ENCODE measurements at regions not wholly inside any gene's neighbourhood (a gene's known extent, or its start where the extent isn't known, plus 50 kb on each side); places are given as distances from the start of the nearest gene placed in this dataset.

GRCh38 chr11:116424615-116425261, 348.0 kb downstream of the BUD13 start (continued):
- TF ChIP-seq ZNF451 (CRISPR knock-in tag; IDR thresholded peaks at IDR 0.05): no peak
- TF ChIP-seq KMT2B (CRISPR knock-in tag; IDR thresholded peaks at IDR 0.05): no peak
- no peak for TF ChIP-seq RARG (CRISPR knock-in tag; IDR thresholded peaks at IDR 0.05; ENCODE audit: low read depth)
- TF ChIP-seq ZNF276 (CRISPR knock-in tag; IDR thresholded peaks at IDR 0.05; ENCODE audit: low read depth): no peak
- no peak for TF ChIP-seq RAD51 (IDR thresholded peaks at IDR 0.05; ENCODE audit: borderline replicate concordance)
- TF ChIP-seq CENPX (CRISPR knock-in tag; IDR thresholded peaks at IDR 0.05): no peak
- peak; percentile 39; the same call in 1 of the 2 replicates for TF ChIP-seq IRF2 (CRISPR knock-in tag; IDR thresholded peaks at IDR 0.05)
- no peak for TF ChIP-seq THYN1 (CRISPR knock-in tag; IDR thresholded peaks at IDR 0.05; ENCODE audit: borderline replicate concordance, low read depth)
- no peak for TF ChIP-seq HNRNPL (IDR thresholded peaks at IDR 0.05; ENCODE audit: low read depth, low read length)
- no peak for TF ChIP-seq ZNF296 (CRISPR knock-in tag; conservative IDR thresholded peaks at IDR 0.05)
- no peak for TF ChIP-seq ZNF282 (IDR thresholded peaks at IDR 0.05; ENCODE audit: partially characterized antibody)
- peak; percentile 78; the same call in 1 of the 2 replicates for TF ChIP-seq TARDBP (CRISPR knock-in tag; IDR thresholded peaks at IDR 0.05)
- TF ChIP-seq, protein P1, sequence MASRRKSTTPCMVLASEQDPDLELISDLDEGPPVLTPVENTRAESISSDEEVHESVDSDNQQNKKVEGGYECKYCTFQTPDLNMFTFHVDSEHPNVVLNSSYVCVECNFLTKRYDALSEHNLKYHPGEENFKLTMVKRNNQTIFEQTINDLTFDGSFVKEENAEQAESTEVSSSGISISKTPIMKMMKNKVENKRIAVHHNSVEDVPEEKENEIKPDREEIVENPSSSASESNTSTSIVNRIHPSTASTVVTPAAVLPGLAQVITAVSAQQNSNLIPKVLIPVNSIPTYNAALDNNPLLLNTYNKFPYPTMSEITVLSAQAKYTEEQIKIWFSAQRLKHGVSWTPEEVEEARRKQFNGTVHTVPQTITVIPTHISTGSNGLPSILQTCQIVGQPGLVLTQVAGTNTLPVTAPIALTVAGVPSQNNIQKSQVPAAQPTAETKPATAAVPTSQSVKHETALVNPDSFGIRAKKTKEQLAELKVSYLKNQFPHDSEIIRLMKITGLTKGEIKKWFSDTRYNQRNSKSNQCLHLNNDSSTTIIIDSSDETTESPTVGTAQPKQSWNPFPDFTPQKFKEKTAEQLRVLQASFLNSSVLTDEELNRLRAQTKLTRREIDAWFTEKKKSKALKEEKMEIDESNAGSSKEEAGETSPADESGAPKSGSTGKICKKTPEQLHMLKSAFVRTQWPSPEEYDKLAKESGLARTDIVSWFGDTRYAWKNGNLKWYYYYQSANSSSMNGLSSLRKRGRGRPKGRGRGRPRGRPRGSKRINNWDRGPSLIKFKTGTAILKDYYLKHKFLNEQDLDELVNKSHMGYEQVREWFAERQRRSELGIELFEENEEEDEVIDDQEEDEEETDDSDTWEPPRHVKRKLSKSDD (CRISPR knock-in tag; IDR thresholded peaks at IDR 0.05; ENCODE audit: low read depth): no peak
- TF ChIP-seq ZNF530 (CRISPR knock-in tag; IDR thresholded peaks at IDR 0.05; ENCODE audit: low read depth): no peak
- no peak for TF ChIP-seq JDP2 (CRISPR knock-in tag; IDR thresholded peaks at IDR 0.05; ENCODE audit: borderline replicate concordance)
- peak; percentile 59 for TF ChIP-seq ERF (CRISPR knock-in tag; IDR thresholded peaks at IDR 0.05)
- TF ChIP-seq ZNF598 (CRISPR knock-in tag; IDR thresholded peaks at IDR 0.05; ENCODE audit: borderline replicate concordance): no peak
- no peak for TF ChIP-seq RBAK (CRISPR knock-in tag; IDR thresholded peaks at IDR 0.05)
- no peak for TF ChIP-seq ZNF678 (CRISPR knock-in tag; IDR thresholded peaks at IDR 0.05)
- TF ChIP-seq HOXA7 (CRISPR knock-in tag; IDR thresholded peaks at IDR 0.05): no peak
- TF ChIP-seq ZNF383 (CRISPR knock-in tag; IDR thresholded peaks at IDR 0.05; ENCODE audit: borderline replicate concordance): no peak
- no peak for TF ChIP-seq EHMT2 (IDR thresholded peaks at IDR 0.05; ENCODE audit: borderline replicate concordance, low read depth, low read length)
- TF ChIP-seq, protein P2, sequence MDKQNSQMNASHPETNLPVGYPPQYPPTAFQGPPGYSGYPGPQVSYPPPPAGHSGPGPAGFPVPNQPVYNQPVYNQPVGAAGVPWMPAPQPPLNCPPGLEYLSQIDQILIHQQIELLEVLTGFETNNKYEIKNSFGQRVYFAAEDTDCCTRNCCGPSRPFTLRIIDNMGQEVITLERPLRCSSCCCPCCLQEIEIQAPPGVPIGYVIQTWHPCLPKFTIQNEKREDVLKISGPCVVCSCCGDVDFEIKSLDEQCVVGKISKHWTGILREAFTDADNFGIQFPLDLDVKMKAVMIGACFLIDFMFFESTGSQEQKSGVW (CRISPR knock-in tag; IDR thresholded peaks at IDR 0.05; ENCODE audit: borderline replicate concordance): no peak
- no peak for TF ChIP-seq HNRNPH1 (optimal IDR thresholded peaks at IDR 0.05; ENCODE audit: low read depth, low read length)

Data from HepG2 (cell line).